Spinal cord (tissue), 9 donors: ENCODE measurements at regions not wholly inside any gene's neighbourhood (a gene's known extent, or its start where the extent isn't known, plus 50 kb on each side); places are given as distances from the start of the nearest gene placed in this dataset.

ENCODE experiments used
- DNase-seq, 6 donors: peaks; one replicate each; pipeline versions ENCODE4 v3.0.0 to v3.0.0-alpha.2; 2013 to 2015; ENCODE audit warnings: low spot score in 6 of 6, low read depth in 4 of 6
- H3K27ac ChIP-seq: one replicate; pipeline ENCODE4 v1.5.1; 2013; ENCODE audit warnings: low read depth, low read length, control low read depth
- H3K27me3 ChIP-seq: one replicate; pipeline ENCODE4 v1.6.1; 2013; ENCODE audit warnings: low read length; ENCODE audit not compliant: control insufficient read depth, insufficient read depth
- H3K36me3 ChIP-seq: one replicate; pipeline ENCODE4 v1.6.1; 2013; ENCODE audit warnings: low read length; ENCODE audit not compliant: control insufficient read depth, insufficient read depth
- H3K4me1 ChIP-seq: one replicate; pipeline ENCODE4 v1.6.1; 2013; ENCODE audit warnings: low read length; ENCODE audit not compliant: control insufficient read depth, insufficient read depth
- H3K4me3 ChIP-seq: one replicate; pipeline ENCODE4 v1.5.1; 2013; ENCODE audit warnings: low read depth, low read length, control low read depth
- H3K9me3 ChIP-seq: one replicate; pipeline ENCODE4 v1.6.1; 2013; ENCODE audit warnings: low read length; ENCODE audit not compliant: control insufficient read depth, insufficient read depth
- WGBS: methylation state at CpG from one replicate; pipeline ENCODE4 v1.1.5; 2013; ENCODE audit warnings: missing lambda C conversion rate; ENCODE audit not compliant: insufficient coverage; 5-methylcytosine and 5-hydroxymethylcytosine counted together
- donor health status: healthy.

DNA sequence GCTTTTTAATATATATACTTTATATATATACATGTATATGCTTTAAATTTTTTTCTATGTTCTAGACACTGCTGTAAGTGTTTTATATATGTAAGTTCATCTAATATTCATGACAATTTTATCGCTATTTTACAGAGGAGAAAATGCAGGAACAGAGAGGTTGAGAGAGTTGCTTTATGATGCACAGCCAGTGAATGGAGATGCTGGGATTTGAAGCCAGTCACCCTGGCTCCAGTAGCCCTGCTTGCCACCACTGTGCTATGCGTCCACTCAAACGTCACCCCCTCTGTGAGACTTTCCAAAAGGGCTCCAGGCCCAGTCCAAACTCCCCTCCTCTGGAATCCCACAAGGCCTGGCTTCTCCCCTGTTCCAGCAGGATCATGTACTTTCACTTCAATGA is 91.0 kb upstream of the GRIK3 start:
- DNase-seq, result no peak
- Histone ChIP-seq H3K36me3 (no peaks in the 10 kb centered on the region), H3K27me3 (no peaks in the 10 kb centered on the region), H3K9me3 (no peaks in the 10 kb centered on the region), H3K4me3 (no peak overlapping the region), H3K4me1 (peaks cover 20% of the 10 kb centered on the region), H3K27ac (no peak overlapping the region)
- 82% methylated on average over 2 of the region's 3 CpGs for WGBS

DNA sequence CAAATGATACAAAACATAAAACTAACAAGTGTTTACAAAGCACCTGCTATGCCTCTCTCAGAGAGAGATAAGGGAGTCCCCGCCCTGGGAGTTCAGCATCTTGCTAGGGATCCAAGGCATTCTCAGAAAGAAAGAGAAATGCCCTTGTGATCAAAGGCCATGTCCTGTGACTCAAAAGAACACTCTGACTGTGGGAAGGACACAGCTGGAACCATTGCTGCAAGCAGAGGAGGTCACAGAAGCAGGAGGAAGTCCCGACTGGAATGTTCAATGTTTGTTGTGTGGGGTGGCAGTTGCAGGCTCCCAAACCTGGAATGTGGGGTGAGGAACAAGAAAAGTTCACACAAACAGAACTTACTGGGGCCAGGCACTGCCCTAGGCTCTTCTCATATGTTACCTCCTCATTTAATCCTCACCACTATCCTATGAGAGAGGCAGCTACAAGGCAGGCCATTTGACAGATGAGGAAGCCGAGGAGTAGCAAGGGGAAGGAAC is 93.0 kb upstream of the GRIK3 start:
- Histone ChIP-seq H3K9me3 (no peaks in the 10 kb centered on the region), H3K27ac (no peak overlapping the region)
- WGBS, result 71% methylated on average over 2 of the region's 3 CpGs

DNA sequence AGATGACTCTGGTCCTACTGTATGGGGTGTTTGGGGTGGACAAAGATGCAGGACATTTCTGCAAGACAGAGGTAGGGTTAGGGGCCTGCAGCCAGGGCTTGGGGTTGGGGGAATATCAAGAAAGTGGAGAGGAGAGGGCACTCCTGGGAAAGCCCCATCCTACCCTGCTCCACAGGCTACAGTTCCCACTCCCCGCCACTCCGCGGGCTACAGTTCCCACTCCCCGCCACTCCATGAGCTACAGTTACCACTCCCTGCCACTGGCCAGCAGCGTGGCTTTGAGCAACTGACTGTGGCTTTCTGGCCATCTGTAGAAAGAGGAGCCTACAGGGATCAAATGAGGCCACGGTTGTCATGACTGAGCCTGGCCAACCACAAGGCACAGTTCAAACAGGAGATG is 93.8 kb upstream of the GRIK3 start:
- Histone ChIP-seq H3K27me3 (no peaks in the 10 kb centered on the region), H3K36me3 (no peaks in the 10 kb centered on the region), H3K4me1 (peaks cover 27% of the 10 kb centered on the region), H3K9me3 (no peaks in the 10 kb centered on the region), H3K27ac (no peak overlapping the region), H3K4me3 (no peak overlapping the region)
- WGBS, result 94% methylated on average over 6 of the region's 6 CpGs
- no peak for DNase-seq

More for the DNA sequence above, 93.0 kb upstream of the GRIK3 start:
- H3K36me3 ChIP-seq, result no peaks in the 10 kb centered on the region
- no peak for DNase-seq
- peaks cover 28% of the 10 kb centered on the region for H3K4me1 ChIP-seq
- no peaks in the 10 kb centered on the region for H3K27me3 ChIP-seq
- no peak overlapping the region for H3K4me3 ChIP-seq

- DNase-seq, result no peak
- H3K4me1 ChIP-seq, result peaks cover 33% of the 10 kb centered on the region
- H3K27ac ChIP-seq, result peak overlapping the region; percentile 71
- no peak overlapping the region for H3K4me3 ChIP-seq
- no peaks in the 10 kb centered on the region for H3K36me3 ChIP-seq
- H3K27me3 ChIP-seq, result no peaks in the 10 kb centered on the region
- no peaks in the 10 kb centered on the region for H3K9me3 ChIP-seq
- WGBS, result 85% methylated on average over 3 of the region's 5 CpGs
Measured at GRCh38 chr1:37130221-37130948, 96.1 kb upstream of the GRIK3 start.

GRCh38 chr1:37131281-37131680 is 97.0 kb upstream of the GRIK3 start:
- H3K27me3 ChIP-seq, result no peaks in the 10 kb centered on the region
- DNase-seq, result peak in 1 of 6 donors; percentile 40
- H3K4me3 ChIP-seq, result no peak overlapping the region
- no peaks in the 10 kb centered on the region for H3K36me3 ChIP-seq
- peak overlapping the region; percentile 71 for H3K27ac ChIP-seq
- WGBS, result 72% methylated on average over 4 of the region's 5 CpGs
- no peaks in the 10 kb centered on the region for H3K9me3 ChIP-seq
- H3K4me1 ChIP-seq, result peaks cover 31% of the 10 kb centered on the region

GRCh38 chr1:37133276-37134145 is 99.2 kb upstream of the GRIK3 start:
- no peak overlapping the region for H3K4me3 ChIP-seq
- peaks cover 42% of the 10 kb centered on the region for H3K4me1 ChIP-seq
- DNase-seq, result peak in 5 of 6 donors; percentile 22 to 87 (median 43)
- no peaks in the 10 kb centered on the region for H3K27me3 ChIP-seq
- H3K9me3 ChIP-seq, result no peaks in the 10 kb centered on the region
- no peaks in the 10 kb centered on the region for H3K36me3 ChIP-seq
- H3K27ac ChIP-seq, result no peak overlapping the region
- 20% methylated on average over 7 of the region's 19 CpGs for WGBS

DNA sequence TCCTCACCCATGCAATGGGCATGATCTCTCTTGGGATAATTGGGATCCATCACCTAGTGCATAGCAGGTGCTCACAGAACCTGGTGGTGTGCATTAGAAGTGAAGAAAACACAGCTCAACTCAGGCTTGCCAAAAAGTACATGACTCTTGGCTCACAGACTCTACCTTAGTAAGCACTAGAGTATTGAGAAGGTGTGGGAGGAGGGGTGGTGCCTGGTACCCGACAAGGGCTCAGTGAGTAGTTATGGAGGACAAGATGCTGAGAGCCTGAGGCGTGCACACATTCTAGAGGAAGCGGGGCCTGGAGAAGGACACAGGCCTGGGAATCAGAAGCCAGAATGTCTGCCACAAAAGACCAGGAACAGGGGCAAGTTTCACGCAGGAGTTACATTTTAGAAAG is 100.3 kb upstream of the GRIK3 start:
- Histone ChIP-seq H3K4me1 (peaks cover 44% of the 10 kb centered on the region), H3K27ac (no peak overlapping the region), H3K27me3 (no peaks in the 10 kb centered on the region), H3K36me3 (no peaks in the 10 kb centered on the region), H3K4me3 (no peak overlapping the region), H3K9me3 (no peaks in the 10 kb centered on the region)
- WGBS, result 95% methylated on average over 4 of the region's 4 CpGs
- no peak for DNase-seq

DNA sequence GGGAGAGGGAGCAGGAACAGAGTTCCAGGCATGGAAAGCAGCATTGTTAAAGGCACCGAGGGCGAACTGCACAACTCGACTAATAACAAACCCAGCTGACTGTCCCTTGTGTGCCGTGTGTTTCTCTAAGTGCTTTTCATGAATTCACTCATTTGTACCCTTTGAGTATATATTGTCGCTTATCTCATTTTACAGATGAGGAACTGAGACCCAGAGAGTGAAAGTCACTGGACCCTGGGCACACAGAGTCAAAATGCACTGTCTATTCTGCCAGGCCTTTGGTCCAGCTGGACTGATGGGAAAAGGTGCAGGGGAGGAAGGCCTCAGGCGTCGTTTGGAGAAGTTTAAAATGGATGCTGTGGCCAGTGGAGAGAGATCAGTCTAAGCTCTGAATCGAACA is 100.7 kb upstream of the GRIK3 start:
- H3K27me3 ChIP-seq, result no peaks in the 10 kb centered on the region
- no peaks in the 10 kb centered on the region for H3K9me3 ChIP-seq
- H3K4me3 ChIP-seq, result no peak overlapping the region
- peak in 1 of 6 donors; percentile 54 for DNase-seq
- WGBS, result 67% methylated on average over 7 of the region's 8 CpGs
- H3K4me1 ChIP-seq, result peaks cover 44% of the 10 kb centered on the region
- H3K36me3 ChIP-seq, result no peaks in the 10 kb centered on the region
- no peak overlapping the region for H3K27ac ChIP-seq

DNA sequence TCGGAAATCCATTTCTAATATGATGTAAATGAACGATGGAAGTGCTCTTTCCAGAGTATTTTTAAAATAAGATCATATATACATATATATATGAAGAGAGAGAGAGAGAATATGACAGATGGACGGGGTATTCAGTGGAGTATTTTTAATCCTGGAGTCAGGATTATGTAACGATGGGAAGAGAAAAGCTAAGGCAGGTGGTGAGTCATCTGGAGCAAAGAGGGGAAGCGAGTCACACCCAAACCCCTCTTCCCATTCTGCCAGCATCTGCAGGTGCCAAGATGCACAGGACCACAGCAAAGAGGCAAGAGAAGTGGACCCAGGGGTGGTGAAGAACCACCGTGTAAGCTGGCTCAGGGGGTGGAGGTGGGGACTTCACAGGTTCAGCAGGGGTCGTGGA is 102.7 kb upstream of the GRIK3 start:
- WGBS, result 54% methylated on average over 3 of the region's 7 CpGs
- H3K27ac ChIP-seq, result no peak overlapping the region

More for the DNA sequence above, 102.7 kb upstream of the GRIK3 start:
- H3K4me1 ChIP-seq, result peaks cover 35% of the 10 kb centered on the region
- H3K4me3 ChIP-seq, result no peak overlapping the region
- no peaks in the 10 kb centered on the region for H3K27me3 ChIP-seq
- no peaks in the 10 kb centered on the region for H3K9me3 ChIP-seq
- no peaks in the 10 kb centered on the region for H3K36me3 ChIP-seq
- DNase-seq, result peak in 1 of 6 donors; percentile 78
